ENCODE measurements at regions not wholly inside any gene's neighbourhood (a gene's known extent, or its start where the extent isn't known, plus 50 kb on each side); places are given as distances from the start of the nearest gene placed in this dataset.

- WGBS (ENCODE audit: insufficient coverage) = no CpG with 5 or more reads among the region's 1 CpG
- H3K27me3 Mint-ChIP-seq = peaks cover 26% of the 10 kb centered on the region
- intact Hi-C loops (cut with micrococcal nuclease) = no loop called here
- H3K9me3 ChIP-seq (ENCODE audit: control extremely low read depth in 1 of 3, control insufficient read depth in 2 of 3, insufficient read depth in 1 of 3, low read length in 2 of 3) = no peaks in the 10 kb centered on the region
- H3K36me3 ChIP-seq (replicated peaks in 1 of 2; ENCODE audit: control extremely low read depth in 1 of 2, control insufficient read depth in 1 of 2, extremely low read depth in 1 of 2, insufficient read depth in 2 of 2, low read length in 1 of 2) = no peaks in the 10 kb centered on the region
- no peaks in the 10 kb centered on the region for H3K4me1 Mint-ChIP-seq
- no peaks in the 10 kb centered on the region for H4K20me1 ChIP-seq (ENCODE audit: control insufficient read depth, insufficient read depth, low read length, poor library complexity, severe bottlenecking)
- H3K4me3 Mint-ChIP-seq = no peak overlapping the region
- H3K27ac Mint-ChIP-seq = no peak overlapping the region
- H2AFZ ChIP-seq (ENCODE audit: insufficient read depth, low read depth, low read length, poor library complexity, severe bottlenecking) = no peak overlapping the region
- CTCF ChIA-PET = no interaction called here
- no peak overlapping the region for H3K4me3 ChIP-seq (ENCODE audit: control extremely low read depth in 1 of 5, extremely low read depth in 1 of 5, insufficient read depth in 1 of 5, low read depth in 2 of 5, low read length in 4 of 5)
- POLR2A ChIA-PET = no interaction called here
- TF ChIP-seq, protein P1, sequence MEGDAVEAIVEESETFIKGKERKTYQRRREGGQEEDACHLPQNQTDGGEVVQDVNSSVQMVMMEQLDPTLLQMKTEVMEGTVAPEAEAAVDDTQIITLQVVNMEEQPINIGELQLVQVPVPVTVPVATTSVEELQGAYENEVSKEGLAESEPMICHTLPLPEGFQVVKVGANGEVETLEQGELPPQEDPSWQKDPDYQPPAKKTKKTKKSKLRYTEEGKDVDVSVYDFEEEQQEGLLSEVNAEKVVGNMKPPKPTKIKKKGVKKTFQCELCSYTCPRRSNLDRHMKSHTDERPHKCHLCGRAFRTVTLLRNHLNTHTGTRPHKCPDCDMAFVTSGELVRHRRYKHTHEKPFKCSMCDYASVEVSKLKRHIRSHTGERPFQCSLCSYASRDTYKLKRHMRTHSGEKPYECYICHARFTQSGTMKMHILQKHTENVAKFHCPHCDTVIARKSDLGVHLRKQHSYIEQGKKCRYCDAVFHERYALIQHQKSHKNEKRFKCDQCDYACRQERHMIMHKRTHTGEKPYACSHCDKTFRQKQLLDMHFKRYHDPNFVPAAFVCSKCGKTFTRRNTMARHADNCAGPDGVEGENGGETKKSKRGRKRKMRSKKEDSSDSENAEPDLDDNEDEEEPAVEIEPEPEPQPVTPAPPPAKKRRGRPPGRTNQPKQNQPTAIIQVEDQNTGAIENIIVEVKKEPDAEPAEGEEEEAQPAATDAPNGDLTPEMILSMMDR (IDR thresholded peaks at IDR 0.05) = no peak
- no peak for TF ChIP-seq EZH2 (IDR thresholded peaks at IDR 0.05; ENCODE audit: borderline replicate concordance, insufficient read depth, low read depth, low read length, poor library complexity, severe bottlenecking)
- DNase-seq (no peak), ATAC-seq (ENCODE audit: low read depth) (no peak)
- no peaks in the 10 kb centered on the region for H3K9me3 Mint-ChIP-seq (ENCODE audit: insufficient read depth)
- no peaks in the 10 kb centered on the region for H3K79me2 ChIP-seq (ENCODE audit: control insufficient read depth, insufficient read depth, low read length)
- no peaks in the 10 kb centered on the region for H3K4me1 ChIP-seq (ENCODE audit: control insufficient read depth in 2 of 2, insufficient read depth in 2 of 2, low read length in 2 of 2)
- no peak overlapping the region for H3K4me2 ChIP-seq (replicated peaks; ENCODE audit: low read depth, low read length, poor library complexity, severe bottlenecking)
- H3K27ac ChIP-seq (ENCODE audit: low read length in 2 of 2) = no peak overlapping the region
- H3K9ac ChIP-seq (ENCODE audit: low read length) = no peak overlapping the region
- peaks cover 0 to 3% (median 1%) of the 10 kb centered on the region in 4 experiments for H3K27me3 ChIP-seq (replicated peaks in 1 of 4; ENCODE audit: control extremely low read depth in 1 of 4, control insufficient read depth in 3 of 4, insufficient read depth in 4 of 4, low read length in 3 of 4)
These were observed 225.6 kb upstream of the FAM241A start for GRCh38 chr4:111919639-111920038.

GRCh38 chr4:111921714-111922113, 223.5 kb upstream of the FAM241A start:
- intact Hi-C loops (cut with micrococcal nuclease) = no loop called here
- Histone ChIP-seq H4K20me1 (ENCODE audit: control insufficient read depth, insufficient read depth, low read length, poor library complexity, severe bottlenecking) (no peaks in the 10 kb centered on the region), H3K27ac (ENCODE audit: low read length in 2 of 2) (no peak overlapping the region), H3K79me2 (ENCODE audit: control insufficient read depth, insufficient read depth, low read length) (no peaks in the 10 kb centered on the region), H3K9ac (ENCODE audit: low read length) (no peak overlapping the region), H3K4me1 (ENCODE audit: control insufficient read depth in 2 of 2, insufficient read depth in 2 of 2, low read length in 2 of 2) (no peaks in the 10 kb centered on the region), H3K4me2 (replicated peaks; ENCODE audit: low read depth, low read length, poor library complexity, severe bottlenecking) (no peak overlapping the region), H3K9me3 (ENCODE audit: control extremely low read depth in 1 of 3, control insufficient read depth in 2 of 3, insufficient read depth in 1 of 3, low read length in 2 of 3) (no peaks in the 10 kb centered on the region), H3K4me3 (ENCODE audit: control extremely low read depth in 1 of 5, extremely low read depth in 1 of 5, insufficient read depth in 1 of 5, low read depth in 2 of 5, low read length in 4 of 5) (no peak overlapping the region), H3K27me3 (replicated peaks in 1 of 4; ENCODE audit: control extremely low read depth in 1 of 4, control insufficient read depth in 3 of 4, insufficient read depth in 4 of 4, low read length in 3 of 4) (peaks cover 0 to 3% (median 1%) of the 10 kb centered on the region in 4 experiments), H2AFZ (ENCODE audit: insufficient read depth, low read depth, low read length, poor library complexity, severe bottlenecking) (no peak overlapping the region), H3K36me3 (replicated peaks in 1 of 2; ENCODE audit: control extremely low read depth in 1 of 2, control insufficient read depth in 1 of 2, extremely low read depth in 1 of 2, insufficient read depth in 2 of 2, low read length in 1 of 2) (no peaks in the 10 kb centered on the region)
- ATAC-seq (ENCODE audit: low read depth) = no peak
- Mint-ChIP-seq H3K27me3 (peaks cover 26% of the 10 kb centered on the region), H3K4me1 (no peaks in the 10 kb centered on the region), H3K9me3 (ENCODE audit: insufficient read depth) (no peaks in the 10 kb centered on the region), H3K4me3 (no peak overlapping the region), H3K27ac (no peak overlapping the region)
- no CpG with 5 or more reads among the region's 3 CpGs for whole genome bisulfite sequencing (ENCODE audit: insufficient coverage)
- POLR2A ChIA-PET = no interaction called here
- no peak for DNase-seq
- CTCF ChIA-PET = no interaction called here
- TF ChIP-seq, protein P1 (IDR thresholded peaks at IDR 0.05) = no peak
- no peak for TF ChIP-seq EZH2 (IDR thresholded peaks at IDR 0.05; ENCODE audit: borderline replicate concordance, insufficient read depth, low read depth, low read length, poor library complexity, severe bottlenecking)

All from B cell (primary cell).